GM21576 (cell line): ENCODE measurements at regions not wholly inside any gene's neighbourhood (a gene's known extent, or its start where the extent isn't known, plus 50 kb on each side); places are given as distances from the start of the nearest gene placed in this dataset.
"Not testable (repeated sequence)": the region's sequence is repeated elsewhere in the genome, so short reads cannot be mapped to it uniquely, and the experiment has no call there.

ENCODE experiments used
- ATAC-seq: cut with Tn5 transposase; IDR thresholded peaks from one replicate; pipeline ENCODE4 v1.9.1; 2021; ENCODE audit warnings: mild to moderate bottlenecking, moderate library complexity; ENCODE audit not compliant: unreplicated experiment

DNA sequence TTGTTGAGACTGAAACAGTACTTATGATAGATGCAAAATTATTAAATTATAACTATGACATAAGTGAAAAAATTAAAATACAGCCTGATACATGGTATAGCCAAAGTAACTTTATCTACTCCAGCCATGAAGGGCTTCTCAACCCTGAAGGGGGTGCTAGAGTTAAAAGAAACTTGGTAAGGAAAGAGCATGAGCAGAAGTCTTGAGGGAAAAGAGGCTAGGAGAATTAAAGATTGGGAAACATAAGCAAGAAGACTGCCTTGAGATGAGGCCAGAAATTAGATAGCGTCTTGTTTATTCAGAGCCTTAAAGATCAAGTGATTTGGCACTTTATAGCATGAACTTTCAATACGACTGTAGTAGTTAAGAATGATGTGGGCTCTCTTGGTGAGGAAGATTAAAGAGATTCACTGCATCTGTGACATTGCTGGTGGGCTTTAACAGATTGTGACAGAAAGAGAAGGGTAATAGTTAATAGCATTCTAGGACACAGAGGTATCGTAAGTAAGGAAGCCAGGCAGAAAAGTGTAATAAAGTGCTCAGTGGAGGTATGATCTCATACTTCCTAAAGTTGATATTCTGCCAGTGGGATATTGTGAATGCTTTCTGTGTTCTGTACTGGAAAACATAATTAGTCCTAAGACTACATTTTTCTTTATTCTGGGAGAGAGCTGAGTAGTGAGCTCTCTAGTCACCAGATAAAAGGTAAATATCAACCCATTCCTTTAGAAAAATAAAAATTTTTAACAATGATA is 385.4 kb upstream of the PRR20A start:
- ATAC-seq = no peak

DNA sequence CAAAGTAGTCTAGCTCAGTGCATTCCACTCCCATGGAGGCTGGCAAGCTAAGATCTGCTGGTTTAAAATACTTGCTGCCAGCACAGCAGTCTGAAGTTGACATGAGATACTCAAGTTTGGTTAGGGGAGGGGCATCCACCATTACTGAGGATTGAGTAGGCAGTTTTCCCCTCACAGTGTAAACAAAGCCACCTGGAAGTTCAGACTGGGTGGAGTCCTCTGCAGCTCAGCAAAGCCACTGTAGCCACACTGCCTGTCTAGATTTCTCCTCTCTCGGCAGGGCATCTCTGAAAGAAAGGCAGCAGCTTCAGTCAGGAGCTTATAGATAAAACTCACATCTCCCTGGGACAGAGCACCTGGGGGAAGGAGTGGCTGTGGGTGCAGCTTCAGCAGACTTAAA is 377.4 kb upstream of the PRR20A start:
- ATAC-seq = not testable (repeated sequence)

DNA sequence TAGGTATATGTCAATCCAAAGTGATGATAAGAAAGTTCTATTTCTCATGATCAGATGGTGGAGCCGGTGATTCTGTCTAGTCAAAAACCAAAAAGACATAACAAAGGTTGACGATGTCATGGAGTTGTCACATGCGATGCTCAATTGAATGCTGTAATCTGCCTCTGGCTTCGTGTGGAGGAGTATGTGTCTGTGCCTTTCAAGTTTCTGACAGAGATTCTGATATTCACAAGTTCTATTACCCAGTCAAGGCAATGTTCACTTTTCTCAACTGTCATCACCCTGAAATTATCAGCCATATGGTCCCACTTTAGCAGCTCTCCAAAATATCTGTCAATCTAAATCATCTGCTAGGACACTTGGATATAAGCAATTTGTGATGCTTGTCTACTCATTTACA is 367.6 kb upstream of the PRR20A start:
- no peak for ATAC-seq

- no peak for ATAC-seq
Measured at GRCh38 chr13:56789527-56789926, 351.2 kb upstream of the PRR20A start.

DNA sequence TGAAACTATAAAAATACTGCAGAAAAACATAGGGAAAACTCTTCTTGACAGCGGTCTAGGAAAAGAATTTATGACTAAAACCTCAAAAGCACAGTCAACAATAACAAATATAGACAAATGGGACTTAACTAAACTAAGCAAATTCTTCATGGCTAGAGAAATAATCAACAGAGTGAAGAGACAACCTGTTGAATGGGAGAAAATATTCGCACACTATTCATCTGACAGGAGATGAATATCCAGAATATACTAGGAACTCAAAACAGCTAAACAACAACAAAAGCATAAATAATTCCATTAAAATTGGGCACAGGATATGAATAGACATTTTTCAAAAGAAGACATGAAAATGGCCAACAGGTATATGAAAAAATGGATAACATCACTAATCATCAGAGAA is 303.6 kb upstream of the PRR20A start:
- no peak for ATAC-seq

DNA sequence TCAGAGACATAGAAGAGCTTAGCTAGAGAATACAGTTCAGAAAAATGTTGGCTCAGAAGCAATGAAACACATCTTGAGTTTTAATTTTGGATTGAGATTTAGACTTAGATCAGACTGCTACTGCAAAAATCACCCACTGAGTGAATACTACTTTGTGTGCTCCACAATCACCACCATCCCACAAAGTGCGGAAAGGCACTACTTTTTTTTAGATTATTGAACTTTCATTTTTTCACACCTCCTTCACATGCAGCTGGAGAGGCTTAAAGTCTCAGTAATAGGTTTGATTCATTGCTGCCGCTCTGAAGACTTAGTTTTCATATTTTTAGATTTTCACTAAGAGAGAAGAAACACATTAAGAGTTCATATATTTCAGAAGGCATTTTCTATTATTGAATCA is 289.9 kb upstream of the PRR20A start:
- no peak for ATAC-seq

GRCh38 chr13:56861476-56861875 is 279.2 kb upstream of the PRR20A start:
- ATAC-seq = no peak

DNA sequence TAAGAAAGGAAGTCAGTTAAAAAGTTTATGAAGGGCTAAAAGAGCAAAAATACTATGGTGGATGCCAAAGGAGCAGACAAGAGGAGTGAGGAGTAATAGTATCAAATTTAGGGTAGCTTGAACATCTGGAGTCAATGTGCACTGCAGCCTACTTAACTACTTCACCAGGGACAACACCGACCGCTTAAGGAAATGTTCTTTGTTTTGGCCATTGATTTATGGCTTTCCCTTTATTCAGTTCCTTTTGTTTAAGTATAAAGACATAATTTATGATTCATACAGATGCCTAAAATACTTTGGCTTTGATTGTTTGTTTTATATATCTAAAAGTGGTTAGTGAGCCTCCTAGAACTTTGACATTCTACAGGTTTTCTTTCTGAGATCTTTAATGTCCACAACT is 276.3 kb upstream of the PRR20A start:
- no peak for ATAC-seq

- no peak for ATAC-seq
Measured at GRCh38 chr13:56865416-56865815, 275.3 kb upstream of the PRR20A start.

- no peak for ATAC-seq
Measured at GRCh38 chr13:56869671-56870070, 271.0 kb upstream of the PRR20A start.

- no peak for ATAC-seq
Measured at GRCh38 chr13:56886398-56886797, 254.3 kb upstream of the PRR20A start.

DNA sequence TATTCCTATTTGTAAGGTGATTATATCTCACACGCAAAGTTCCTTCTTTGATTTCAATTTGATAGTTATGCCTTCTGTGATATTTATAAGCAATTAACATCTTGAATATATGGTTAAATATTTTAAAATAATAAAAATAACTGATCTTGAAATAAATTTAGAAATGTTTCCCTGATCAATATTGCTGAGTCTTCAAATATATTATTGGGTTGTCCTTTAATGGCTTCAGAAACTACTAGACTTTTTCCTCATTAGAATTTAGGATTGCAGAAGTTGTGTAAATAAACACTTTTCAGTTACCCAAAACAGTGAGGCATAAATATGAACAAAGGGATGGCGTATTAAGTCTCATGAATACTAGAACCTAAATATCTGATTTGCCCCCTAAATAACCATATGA is 252.3 kb upstream of the PRR20A start:
- no peak for ATAC-seq

DNA sequence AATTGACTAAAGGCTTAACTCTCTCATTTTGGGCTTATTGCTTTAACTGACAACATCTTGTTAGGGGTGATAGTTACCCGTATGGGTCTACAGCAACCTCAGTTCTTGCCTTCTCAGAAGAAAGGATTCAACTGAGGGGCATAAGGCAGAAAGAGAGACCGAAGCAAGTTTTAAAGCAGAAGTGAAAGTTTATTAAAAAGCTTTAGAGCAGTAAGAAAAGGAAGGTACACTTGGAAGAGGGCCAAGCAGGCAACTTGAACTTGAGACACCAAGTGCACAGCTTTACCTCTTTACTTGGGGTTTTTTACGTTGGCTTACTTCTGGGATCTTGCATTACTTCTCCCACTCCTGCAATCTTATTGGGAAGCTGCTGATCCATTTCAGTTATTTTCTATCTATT is 246.9 kb upstream of the PRR20A start:
- ATAC-seq = no peak

DNA sequence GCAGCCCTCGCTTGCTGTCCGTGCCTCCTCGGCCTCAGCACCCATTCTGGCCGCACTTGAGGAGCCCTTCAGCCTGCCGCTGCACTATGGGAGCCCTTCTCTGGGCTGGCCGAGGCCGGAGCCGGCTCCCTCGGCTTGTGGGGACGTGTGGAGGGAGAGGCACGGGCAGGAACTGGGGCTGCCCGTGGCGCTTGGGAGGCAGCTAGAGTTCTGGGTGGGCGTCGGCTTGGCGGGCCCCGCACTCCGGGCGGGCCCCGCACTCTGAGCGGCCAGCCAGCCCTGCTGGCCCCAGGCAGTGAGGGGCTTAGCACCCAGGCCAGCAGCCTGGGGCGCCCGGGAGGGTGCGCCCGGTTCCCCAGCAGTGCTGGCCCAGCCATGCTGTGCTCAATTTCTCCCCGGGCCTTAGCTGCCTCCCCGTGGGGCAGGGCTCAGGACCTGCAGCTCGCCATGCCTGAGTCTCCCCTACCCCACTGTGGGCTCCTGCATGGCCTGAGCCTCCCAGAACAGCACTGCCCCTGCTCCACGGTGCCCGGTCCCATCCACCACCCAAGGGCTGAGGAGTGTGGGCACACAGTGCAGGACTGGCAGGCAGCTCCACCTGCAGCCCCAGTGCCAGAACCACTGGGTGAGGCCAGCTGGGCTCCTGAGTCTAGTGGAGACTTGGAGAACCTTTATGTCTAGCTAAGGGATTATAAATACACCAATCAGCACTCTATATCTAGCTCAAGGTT is 240.0 kb upstream of the PRR20A start:
- no peak for ATAC-seq

GRCh38 chr13:56902276-56902675 is 238.4 kb upstream of the PRR20A start:
- no peak for ATAC-seq

DNA sequence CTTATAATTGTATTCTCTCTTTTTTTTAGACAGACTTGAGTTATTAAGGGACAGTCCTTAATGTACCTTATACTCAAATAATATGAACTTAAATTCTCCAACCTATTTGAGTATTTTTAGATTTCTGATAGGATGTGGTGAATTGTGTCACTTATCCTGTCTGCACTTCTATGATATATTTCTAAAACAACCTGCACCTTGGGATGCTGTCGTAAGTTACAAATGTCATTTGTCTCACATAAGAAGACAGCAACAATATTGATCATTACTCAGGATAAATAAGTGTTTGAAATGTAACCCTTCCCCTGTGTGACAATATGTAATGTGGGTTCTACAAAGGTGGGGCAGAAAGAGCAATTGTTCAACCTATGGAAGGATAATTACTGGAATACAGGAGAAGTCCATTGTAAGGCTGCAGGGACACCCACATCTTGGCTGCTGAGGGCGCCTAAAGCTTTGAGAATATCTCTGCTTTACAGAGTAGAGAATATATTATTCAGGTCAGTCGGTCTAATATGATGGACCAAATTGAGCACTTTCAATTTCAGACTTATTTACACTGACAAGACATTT is 236.9 kb upstream of the PRR20A start:
- no peak for ATAC-seq

- no peak for ATAC-seq
Measured at GRCh38 chr13:56906909-56907308, 233.8 kb upstream of the PRR20A start.

GRCh38 chr13:56907766-56908165 is 233.0 kb upstream of the PRR20A start:
- no peak for ATAC-seq

- no peak for ATAC-seq
Measured at GRCh38 chr13:56909896-56910600, 230.7 kb upstream of the PRR20A start.

- ATAC-seq = no peak
Measured at GRCh38 chr13:56917966-56918365, 222.8 kb upstream of the PRR20A start.

- ATAC-seq = no peak
Measured at GRCh38 chr13:56923626-56924140, 217.0 kb upstream of the PRR20A start.
